Mammary epithelial cell (primary cell): ENCODE measurements at regions not wholly inside any gene's neighbourhood (a gene's known extent, or its start where the extent isn't known, plus 50 kb on each side); places are given as distances from the start of the nearest gene placed in this dataset.

Source experiments
- CTCF ChIP-seq, 2 donors: IDR thresholded peaks in 1 of 2; conservative IDR thresholded peaks in 1 of 2; 2 replicates each; pipeline ENCODE4 v1.5.1; 2011 to 2012; ENCODE audit warnings: inconsistent platforms in 2 of 2, low read length in 2 of 2, mild to moderate bottlenecking in 2 of 2, control low read depth in 1 of 2, low read depth in 1 of 2; ENCODE audit not compliant: insufficient read depth in 1 of 2; ENCODE audit errors: extremely low read depth in 1 of 2
- EZH2 ChIP-seq: IDR thresholded peaks from 2 replicates; pipeline ENCODE4 v1.6.1; 2012; ENCODE audit warnings: low read length, inconsistent platforms, borderline replicate concordance

- TF ChIP-seq CTCF (conservative IDR thresholded peaks at IDR 0.05 in 1 of 2, IDR thresholded peaks at IDR 0.05 in 1 of 2; ENCODE audit: extremely low read depth in 1 of 2, insufficient read depth in 1 of 2, low read depth in 1 of 2, low read length in 2 of 2) (no peak), EZH2 (no peak)
Observed at GRCh38 chr14:40987481-40987880, 619.2 kb upstream of the LRFN5 start.
